Gastroesophageal sphincter (tissue), 3 donors: ENCODE measurements at regions not wholly inside any gene's neighbourhood (a gene's known extent, or its start where the extent isn't known, plus 50 kb on each side); places are given as distances from the start of the nearest gene placed in this dataset.

Experiments used
- CTCF ChIP-seq, 4 experiments: fragments of 200-600 bp in 2 of 4; fragments of 450-650 bp in 2 of 4; sonication (generic) in 1 of 4; IDR thresholded peaks; one replicate each; pipeline ENCODE4 v1.5.1; 2017 to 2019; ENCODE audit warnings: antibody characterized with exemption in 4 of 4, mild to moderate bottlenecking in 2 of 4, moderate library complexity in 2 of 4
- EP300 ChIP-seq: sonication (generic); formaldehyde crosslinking; IDR thresholded peaks from one replicate; pipeline ENCODE4 v1.6.1; 2017; ENCODE audit warnings: antibody characterized with exemption, mild to moderate bottlenecking

GRCh38 chr20:4633780-4634179 lies 52.5 kb upstream of the PRNP start:
- TF ChIP-seq CTCF (IDR thresholded peaks at IDR 0.05) (no peak), EP300 (no peak)
